OCI-LY1 (cell line): ENCODE measurements at regions not wholly inside any gene's neighbourhood (a gene's known extent, or its start where the extent isn't known, plus 50 kb on each side); places are given as distances from the start of the nearest gene placed in this dataset.

Source experiments
- H2AFZ ChIP-seq: fragments of 200-600 bp; sonication (generic), shearing (Covaris generic); 2 replicates; pipeline ENCODE4 v1.6.0; 2014; ENCODE audit warnings: antibody characterized with exemption, mild to moderate bottlenecking, low read length
- H3F3A ChIP-seq: fragments of 200-600 bp; sonication (generic), shearing (Covaris generic); 2 replicates; pipeline ENCODE4 v1.6.0; 2014; ENCODE audit warnings: mild to moderate bottlenecking, antibody characterized with exemption, low read length, moderate library complexity; ENCODE audit not compliant: insufficient read depth
- H3K27ac ChIP-seq: fragments of 200-600 bp; sonication (generic); 2 replicates; pipeline ENCODE4 v1.5.1; 2014; ENCODE audit warnings: low read length, mixed run types, mild to moderate bottlenecking, low read depth; ENCODE audit not compliant: poor library complexity, severe bottlenecking
- H3K27me3 ChIP-seq: fragments of 200-600 bp; sonication (generic); 2 replicates; pipeline ENCODE4 v1.6.0; 2014; ENCODE audit warnings: antibody characterized with exemption, mild to moderate bottlenecking, low read length, moderate library complexity; ENCODE audit not compliant: insufficient read depth
- H3K36me3 ChIP-seq: fragments of 200-600 bp; sonication (generic); 2 replicates; pipeline ENCODE4 v1.6.1; 2014; ENCODE audit warnings: mild to moderate bottlenecking, antibody characterized with exemption, low read length, moderate library complexity, mixed read lengths; ENCODE audit not compliant: insufficient read depth
- H3K4me1 ChIP-seq: fragments of 200-600 bp; sonication (generic); 2 replicates; pipeline ENCODE4 v1.5.1; 2014; ENCODE audit warnings: mild to moderate bottlenecking, low read length, moderate library complexity; ENCODE audit not compliant: insufficient read depth, severe bottlenecking
- H3K4me2 ChIP-seq: fragments of 200-600 bp; sonication (generic), shearing (Covaris generic); 2 replicates; pipeline ENCODE4 v1.6.1; 2014; ENCODE audit warnings: low read length
- H3K4me3 ChIP-seq: fragments of 200-600 bp; sonication (generic); 2 replicates; pipeline ENCODE4 v1.5.1; 2014; ENCODE audit warnings: low read length, low read depth, mild to moderate bottlenecking, mixed read lengths; ENCODE audit not compliant: poor library complexity, severe bottlenecking
- H3K79me2 ChIP-seq: fragments of 200-600 bp; shearing (Covaris generic); 2 replicates; pipeline ENCODE4 v1.6.1; 2016; ENCODE audit warnings: mixed run types, low read length, mixed read lengths; ENCODE audit not compliant: insufficient read depth
- H3K9ac ChIP-seq: fragments of 200-600 bp; sonication (generic), shearing (Covaris generic); 2 replicates; pipeline ENCODE4 v1.6.1; 2014; ENCODE audit warnings: mild to moderate bottlenecking, low read length, mixed read lengths
- H3K9me2 ChIP-seq: fragments of 200-600 bp; sonication (generic), shearing (Covaris generic); 2 replicates; pipeline ENCODE4 v1.6.1; 2014; ENCODE audit warnings: low read depth, mild to moderate bottlenecking, low read length, mixed read lengths
- H3K9me3 ChIP-seq: fragments of 200-600 bp; shearing (Covaris generic); 2 replicates; pipeline ENCODE4 v1.6.1; 2014; ENCODE audit warnings: low read length, mixed read lengths
- H4K20me1 ChIP-seq: fragments of 200-600 bp; sonication (generic), shearing (Covaris generic); 2 replicates; pipeline ENCODE4 v1.6.0; 2016; ENCODE audit warnings: mild to moderate bottlenecking, low read length; ENCODE audit not compliant: insufficient read depth
- EZH2 ChIP-seq: fragments of 200-600 bp; sonication (generic), shearing (Covaris generic); IDR thresholded peaks from 2 replicates; pipeline ENCODE4 v1.8.0; 2017; ENCODE audit warnings: borderline replicate concordance, mixed run types, mild to moderate bottlenecking, antibody characterized with exemption, low read length, moderate library complexity, mixed read lengths
- TF ChIP-seq, protein P1 (sequence below): fragments of 200-600 bp; sonication (generic), shearing (Covaris generic); IDR thresholded peaks from 2 replicates; pipeline ENCODE4 v1.5.1; 2017; ENCODE audit warnings: mild to moderate bottlenecking, antibody characterized with exemption, low read length, moderate library complexity, mixed read lengths

DNA sequence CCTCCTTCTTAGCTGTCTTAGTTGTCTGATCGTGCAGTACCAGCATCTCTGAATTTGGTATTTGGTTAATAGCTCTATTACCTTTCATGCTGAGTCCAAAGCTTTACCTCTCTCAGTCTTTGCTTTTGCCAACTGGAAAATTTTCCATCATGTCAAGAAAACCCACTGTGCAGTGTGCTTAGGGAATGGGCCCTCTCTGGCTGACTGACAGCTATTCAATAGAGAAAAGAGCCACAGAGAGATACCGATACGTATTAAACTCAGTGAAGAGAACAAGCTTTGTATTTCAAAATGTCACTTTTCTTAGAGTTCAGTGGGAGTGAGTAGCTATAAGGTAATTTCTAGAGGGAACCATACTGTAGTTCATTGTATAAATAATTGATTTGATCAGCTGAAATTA lies 1507.1 kb downstream of the C4orf33 start:
- H3K79me2 ChIP-seq: no peaks in the 10 kb centered on the region
- no peak overlapping the region for H3K27ac ChIP-seq
- H3F3A ChIP-seq: peaks cover 3% of the 10 kb centered on the region; the same call in 1 of the 2 replicates
- no peak overlapping the region for H3K9ac ChIP-seq
- H2AFZ ChIP-seq: peak overlapping the region; percentile 98
- no peak for TF ChIP-seq EZH2
- TF ChIP-seq, protein P1, sequence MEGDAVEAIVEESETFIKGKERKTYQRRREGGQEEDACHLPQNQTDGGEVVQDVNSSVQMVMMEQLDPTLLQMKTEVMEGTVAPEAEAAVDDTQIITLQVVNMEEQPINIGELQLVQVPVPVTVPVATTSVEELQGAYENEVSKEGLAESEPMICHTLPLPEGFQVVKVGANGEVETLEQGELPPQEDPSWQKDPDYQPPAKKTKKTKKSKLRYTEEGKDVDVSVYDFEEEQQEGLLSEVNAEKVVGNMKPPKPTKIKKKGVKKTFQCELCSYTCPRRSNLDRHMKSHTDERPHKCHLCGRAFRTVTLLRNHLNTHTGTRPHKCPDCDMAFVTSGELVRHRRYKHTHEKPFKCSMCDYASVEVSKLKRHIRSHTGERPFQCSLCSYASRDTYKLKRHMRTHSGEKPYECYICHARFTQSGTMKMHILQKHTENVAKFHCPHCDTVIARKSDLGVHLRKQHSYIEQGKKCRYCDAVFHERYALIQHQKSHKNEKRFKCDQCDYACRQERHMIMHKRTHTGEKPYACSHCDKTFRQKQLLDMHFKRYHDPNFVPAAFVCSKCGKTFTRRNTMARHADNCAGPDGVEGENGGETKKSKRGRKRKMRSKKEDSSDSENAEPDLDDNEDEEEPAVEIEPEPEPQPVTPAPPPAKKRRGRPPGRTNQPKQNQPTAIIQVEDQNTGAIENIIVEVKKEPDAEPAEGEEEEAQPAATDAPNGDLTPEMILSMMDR: no peak
- H3K4me3 ChIP-seq: no peak overlapping the region
- peaks cover 10% of the 10 kb centered on the region for H3K4me1 ChIP-seq
- no peaks in the 10 kb centered on the region for H3K36me3 ChIP-seq
- H3K27me3 ChIP-seq: no peaks in the 10 kb centered on the region
- H4K20me1 ChIP-seq: no peaks in the 10 kb centered on the region
- no peaks in the 10 kb centered on the region for H3K9me2 ChIP-seq
- H3K9me3 ChIP-seq: no peaks in the 10 kb centered on the region
- H3K4me2 ChIP-seq: no peak overlapping the region

DNA sequence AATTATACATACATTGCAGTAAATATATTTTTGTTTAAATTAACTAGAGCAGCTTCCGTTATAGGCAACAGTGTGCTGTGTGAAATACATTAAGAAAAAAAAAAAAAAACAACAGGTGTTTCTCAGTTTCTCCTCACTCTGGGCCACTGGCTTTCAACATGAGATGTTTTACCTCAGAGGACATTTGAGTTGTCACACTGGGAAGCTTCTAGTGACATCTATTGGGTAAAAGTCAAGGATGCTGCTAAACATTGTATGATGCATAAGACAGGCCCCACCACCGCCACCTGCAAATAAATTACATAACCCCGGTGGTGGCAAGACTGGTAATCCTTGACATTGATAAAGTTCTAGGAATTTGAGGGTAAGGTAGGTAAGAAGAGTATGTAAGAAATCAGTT lies 1512.2 kb downstream of the C4orf33 start:
- TF ChIP-seq, protein P1: peak; percentile 38
- TF ChIP-seq EZH2: no peak
- Histone ChIP-seq H4K20me1 (no peaks in the 10 kb centered on the region), H3K9me2 (no peaks in the 10 kb centered on the region)

DNA sequence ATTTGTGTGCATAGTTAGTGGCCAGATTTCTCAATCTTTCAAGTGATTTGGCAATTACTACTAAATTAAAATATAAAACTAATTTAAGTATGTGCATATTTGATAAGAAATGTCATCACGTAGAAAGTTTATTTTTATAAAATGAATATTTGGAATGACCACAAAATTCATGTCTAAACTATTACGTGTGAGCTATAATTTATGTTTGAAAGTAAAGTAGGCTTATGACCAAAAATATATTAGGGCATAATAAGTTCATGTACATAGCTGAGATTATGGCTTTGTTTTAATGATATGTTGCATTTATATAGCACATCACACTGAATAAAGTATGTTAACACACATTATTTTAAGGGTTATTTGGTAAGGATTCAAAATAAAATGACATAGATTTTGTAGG lies 1532.6 kb downstream of the C4orf33 start:
- H3K27me3 ChIP-seq: no peaks in the 10 kb centered on the region
- no peak overlapping the region for H3K4me2 ChIP-seq
- H3K9ac ChIP-seq: no peak overlapping the region
- H3K27ac ChIP-seq: no peak overlapping the region
- H3K4me3 ChIP-seq: no peak overlapping the region
- no peaks in the 10 kb centered on the region for H3K4me1 ChIP-seq
- H3K9me2 ChIP-seq: no peaks in the 10 kb centered on the region
- no peaks in the 10 kb centered on the region for H3F3A ChIP-seq
- H3K79me2 ChIP-seq: no peaks in the 10 kb centered on the region
- no peaks in the 10 kb centered on the region for H3K36me3 ChIP-seq
- no peak overlapping the region for H2AFZ ChIP-seq
- no peaks in the 10 kb centered on the region for H4K20me1 ChIP-seq
- H3K9me3 ChIP-seq: no peaks in the 10 kb centered on the region
- TF ChIP-seq EZH2: no peak
- TF ChIP-seq, protein P1: no peak

More for the DNA sequence above, 1512.2 kb downstream of the C4orf33 start:
- no peaks in the 10 kb centered on the region for H3K79me2 ChIP-seq
- peaks cover 3% of the 10 kb centered on the region; the same call in 1 of the 2 replicates for H3F3A ChIP-seq
- H3K27ac ChIP-seq: no peak overlapping the region
- peaks cover 16% of the 10 kb centered on the region for H3K4me1 ChIP-seq
- H2AFZ ChIP-seq: no peak overlapping the region
- H3K4me2 ChIP-seq: no peak overlapping the region
- H3K4me3 ChIP-seq: no peak overlapping the region
- no peaks in the 10 kb centered on the region for H3K36me3 ChIP-seq
- H3K9ac ChIP-seq: no peak overlapping the region
- H3K27me3 ChIP-seq: no peaks in the 10 kb centered on the region
- no peaks in the 10 kb centered on the region for H3K9me3 ChIP-seq
